ENCODE measurements at regions not wholly inside any gene's neighbourhood (a gene's known extent, or its start where the extent isn't known, plus 50 kb on each side); places are given as distances from the start of the nearest gene placed in this dataset.

- no peak for TF ChIP-seq POLR2A (IDR thresholded peaks at IDR 0.05; ENCODE audit: low read depth, low read length)
- TF ChIP-seq TAF1 (IDR thresholded peaks at IDR 0.05; ENCODE audit: borderline replicate concordance, low read depth, low read length), result no peak
- TF ChIP-seq POLR2AphosphoS5 (IDR thresholded peaks at IDR 0.05; ENCODE audit: low read depth, low read length), result no peak
Measured at GRCh38 chr5:118752969-118753368, 235.4 kb downstream of the DTWD2 start.

Measured in GM12892 (cell line).